Neutrophil (primary cell): ENCODE measurements at regions not wholly inside any gene's neighbourhood (a gene's known extent, or its start where the extent isn't known, plus 50 kb on each side); places are given as distances from the start of the nearest gene placed in this dataset.

Experiments
- H3K27ac ChIP-seq: fragments of 200-600 bp; sonication (generic); 2 replicates; pipeline ENCODE4 v1.5.1; 2016; ENCODE audit warnings: mild to moderate bottlenecking, moderate library complexity
- H3K27me3 ChIP-seq: fragments of 200-600 bp; sonication (generic); 2 replicates; pipeline ENCODE4 v1.6.0; 2016; ENCODE audit warnings: mild to moderate bottlenecking
- H3K36me3 ChIP-seq: fragments of 200-600 bp; sonication (generic); 2 replicates; pipeline ENCODE4 v1.5.1; 2017
- H3K4me1 ChIP-seq, 2 experiments: fragments of 200-600 bp in 1 of 2; sonication (generic) in 1 of 2; 1 replicate in 1 of 2; 2 replicates in 1 of 2; pipeline versions ENCODE4 v1.5.1 to v1.6.1; 2013 to 2016; ENCODE audit warnings: low read depth in 1 of 2, low read length in 1 of 2, mild to moderate bottlenecking in 1 of 2, moderate library complexity in 1 of 2; ENCODE audit not compliant: control insufficient read depth in 1 of 2, insufficient read depth in 1 of 2
- H3K4me3 ChIP-seq, 2 experiments: fragments of 200-600 bp in 1 of 2; sonication (generic) in 1 of 2; 1 replicate in 1 of 2; 2 replicates in 1 of 2; pipeline ENCODE4 v1.5.1; 2013 to 2016; ENCODE audit warnings: low read depth in 1 of 2, low read length in 1 of 2, mild to moderate bottlenecking in 1 of 2, moderate library complexity in 1 of 2
- H3K9me3 ChIP-seq: fragments of 200-600 bp; sonication (generic); 2 replicates; pipeline ENCODE4 v1.5.1; 2016
- TF ChIP-seq, protein P1 (sequence below): fragments of 200-600 bp; sonication (generic); IDR thresholded peaks from 2 replicates; pipeline ENCODE4 v1.5.1; 2016; ENCODE audit warnings: antibody characterized with exemption

DNA sequence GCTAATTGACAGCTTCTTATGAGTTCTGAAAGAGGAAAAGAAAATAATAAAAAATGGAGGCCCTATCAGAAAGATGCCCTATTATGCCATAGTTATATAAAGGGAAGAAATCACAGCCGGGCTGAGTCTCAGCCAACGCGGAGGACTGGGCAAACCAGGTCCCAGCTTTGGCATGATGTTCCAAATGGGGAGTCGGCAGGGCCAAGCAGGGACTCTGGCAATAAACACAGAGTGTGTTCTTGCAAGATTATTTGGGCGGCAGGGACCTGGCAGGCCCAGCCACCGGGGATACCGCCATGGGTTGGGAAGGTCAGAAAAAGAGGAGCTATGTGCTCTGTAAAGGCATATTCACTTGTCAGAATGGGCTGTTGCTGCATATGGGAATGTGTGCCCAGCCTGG is 694.9 kb downstream of the BCL11A start:
- TF ChIP-seq, protein P1, sequence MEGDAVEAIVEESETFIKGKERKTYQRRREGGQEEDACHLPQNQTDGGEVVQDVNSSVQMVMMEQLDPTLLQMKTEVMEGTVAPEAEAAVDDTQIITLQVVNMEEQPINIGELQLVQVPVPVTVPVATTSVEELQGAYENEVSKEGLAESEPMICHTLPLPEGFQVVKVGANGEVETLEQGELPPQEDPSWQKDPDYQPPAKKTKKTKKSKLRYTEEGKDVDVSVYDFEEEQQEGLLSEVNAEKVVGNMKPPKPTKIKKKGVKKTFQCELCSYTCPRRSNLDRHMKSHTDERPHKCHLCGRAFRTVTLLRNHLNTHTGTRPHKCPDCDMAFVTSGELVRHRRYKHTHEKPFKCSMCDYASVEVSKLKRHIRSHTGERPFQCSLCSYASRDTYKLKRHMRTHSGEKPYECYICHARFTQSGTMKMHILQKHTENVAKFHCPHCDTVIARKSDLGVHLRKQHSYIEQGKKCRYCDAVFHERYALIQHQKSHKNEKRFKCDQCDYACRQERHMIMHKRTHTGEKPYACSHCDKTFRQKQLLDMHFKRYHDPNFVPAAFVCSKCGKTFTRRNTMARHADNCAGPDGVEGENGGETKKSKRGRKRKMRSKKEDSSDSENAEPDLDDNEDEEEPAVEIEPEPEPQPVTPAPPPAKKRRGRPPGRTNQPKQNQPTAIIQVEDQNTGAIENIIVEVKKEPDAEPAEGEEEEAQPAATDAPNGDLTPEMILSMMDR: no peak
- no peaks in the 10 kb centered on the region for H3K27me3 ChIP-seq

DNA sequence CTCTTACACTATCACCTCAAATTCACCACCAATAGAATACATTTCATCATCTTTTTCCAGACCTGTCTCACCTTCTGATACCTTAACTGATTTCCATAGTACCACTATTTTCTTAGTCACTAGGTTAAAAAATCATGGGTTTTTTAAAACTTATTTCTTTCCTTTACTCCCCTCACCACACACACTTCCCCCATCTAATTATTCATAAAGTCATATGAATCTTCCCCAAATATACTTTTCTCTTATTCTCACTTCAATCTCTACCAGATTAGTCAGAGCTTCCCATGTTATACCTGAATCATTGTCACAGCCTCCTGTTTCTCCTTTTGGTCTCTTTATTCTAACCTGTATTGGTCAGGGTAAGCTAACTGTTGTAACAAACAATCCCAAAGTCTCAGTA is 696.3 kb downstream of the BCL11A start:
- TF ChIP-seq, protein P1: no peak
- H3K4me3 ChIP-seq: no peak overlapping the region
- H3K9me3 ChIP-seq: no peaks in the 10 kb centered on the region
- no peaks in the 10 kb centered on the region for H3K36me3 ChIP-seq
- H3K27ac ChIP-seq: no peak overlapping the region
- no peaks in the 10 kb centered on the region for H3K27me3 ChIP-seq
- H3K4me1 ChIP-seq: no peaks in the 10 kb centered on the region

More for the DNA sequence above, 694.9 kb downstream of the BCL11A start:
- no peaks in the 10 kb centered on the region for H3K4me1 ChIP-seq
- H3K36me3 ChIP-seq: no peaks in the 10 kb centered on the region
- H3K27ac ChIP-seq: no peak overlapping the region
- H3K4me3 ChIP-seq: no peak overlapping the region
- H3K9me3 ChIP-seq: no peaks in the 10 kb centered on the region

DNA sequence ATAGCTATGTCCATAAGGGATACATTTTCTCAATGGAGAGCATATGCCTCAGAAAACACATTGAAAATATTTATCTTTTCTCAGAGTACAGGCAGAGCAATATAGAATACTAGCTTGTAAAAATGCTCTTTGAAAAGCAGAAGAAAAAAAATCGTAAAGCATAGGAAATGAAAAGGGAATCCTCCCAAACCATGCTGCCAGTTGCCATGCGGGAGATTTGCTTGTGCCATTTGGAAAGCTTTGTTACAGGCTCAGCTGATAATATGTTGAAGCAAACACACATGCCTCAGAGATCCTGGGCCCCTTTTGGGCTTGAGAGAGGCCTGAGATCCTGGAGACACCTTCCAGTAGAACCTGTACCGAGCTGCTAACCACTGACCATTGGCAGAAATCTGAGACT is 697.1 kb downstream of the BCL11A start:
- TF ChIP-seq, protein P1: no peak
- no peaks in the 10 kb centered on the region for H3K27me3 ChIP-seq
- no peaks in the 10 kb centered on the region for H3K9me3 ChIP-seq
- no peak overlapping the region for H3K4me3 ChIP-seq
- H3K36me3 ChIP-seq: no peaks in the 10 kb centered on the region
- no peaks in the 10 kb centered on the region for H3K4me1 ChIP-seq
- no peak overlapping the region for H3K27ac ChIP-seq

DNA sequence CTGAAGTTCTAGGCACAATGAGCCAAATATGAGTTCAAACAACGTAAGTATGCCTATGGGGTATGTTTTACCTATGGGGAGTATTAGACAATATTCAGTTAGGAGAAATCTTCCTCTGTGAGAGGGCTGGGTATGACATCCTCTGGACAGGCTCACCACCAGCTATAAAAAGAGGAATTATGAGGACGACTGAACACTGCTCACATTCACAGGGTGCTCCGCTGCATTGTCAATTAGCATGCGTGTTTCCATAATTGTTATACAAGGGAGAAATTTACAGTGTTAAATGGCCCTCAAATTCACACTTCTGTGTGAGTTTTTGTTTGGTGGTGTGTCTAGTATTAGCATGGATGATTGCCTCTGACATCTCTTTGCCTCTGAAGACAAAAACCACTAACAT is 700.4 kb downstream of the BCL11A start:
- TF ChIP-seq, protein P1: no peak
- Histone ChIP-seq H3K4me1 (no peaks in the 10 kb centered on the region), H3K4me3 (no peak overlapping the region), H3K27ac (no peak overlapping the region), H3K9me3 (no peaks in the 10 kb centered on the region), H3K27me3 (no peaks in the 10 kb centered on the region), H3K36me3 (no peaks in the 10 kb centered on the region)

DNA sequence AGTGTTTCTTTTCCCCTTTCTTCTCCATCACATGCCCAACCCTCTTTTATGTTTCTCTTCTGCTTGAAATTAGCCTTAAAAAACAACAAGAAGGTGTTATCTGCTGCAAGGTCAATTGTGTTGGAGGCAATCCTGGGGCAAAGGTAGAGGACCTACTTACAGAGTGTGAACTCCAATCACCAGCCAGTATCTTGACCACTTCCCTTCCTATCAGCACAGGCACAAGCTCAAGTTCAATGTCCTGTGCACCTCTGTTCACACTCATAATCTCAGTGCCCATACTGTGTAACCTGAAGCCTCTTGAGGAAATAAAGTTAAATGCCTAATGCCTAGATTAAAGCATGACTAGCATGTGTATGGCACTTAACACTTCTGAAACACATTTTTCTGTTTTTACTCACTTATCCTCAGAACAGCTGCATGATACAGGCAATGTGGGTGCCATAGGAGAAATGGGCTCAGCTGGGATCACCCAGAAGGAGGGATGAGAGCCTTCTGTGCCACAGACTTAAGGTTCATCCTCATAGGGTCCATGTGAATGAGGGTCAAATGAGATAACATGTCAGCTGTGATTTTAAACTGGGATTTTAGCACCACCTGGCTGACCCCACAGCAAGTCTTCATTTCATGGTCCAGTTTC is 701.5 kb downstream of the BCL11A start:
- no peaks in the 10 kb centered on the region for H3K4me1 ChIP-seq
- no peak overlapping the region for H3K27ac ChIP-seq
- TF ChIP-seq, protein P1: no peak

More for the DNA sequence above, 701.5 kb downstream of the BCL11A start:
- no peaks in the 10 kb centered on the region for H3K9me3 ChIP-seq
- H3K4me3 ChIP-seq: no peak overlapping the region
- H3K27me3 ChIP-seq: no peaks in the 10 kb centered on the region
- H3K36me3 ChIP-seq: no peaks in the 10 kb centered on the region
